Fibroblast of the aortic adventitia (primary cell): ENCODE measurements at regions not wholly inside any gene's neighbourhood (a gene's known extent, or its start where the extent isn't known, plus 50 kb on each side); places are given as distances from the start of the nearest gene placed in this dataset.

Source experiments
- DNase-seq: peaks from one replicate; pipeline ENCODE4 v3.0.0-alpha.2; 2010; ENCODE audit warnings: low read depth
- H3K4me3 ChIP-seq: 2 replicates; pipeline ENCODE4 v1.5.1; 2011; ENCODE audit warnings: low read depth, mild to moderate bottlenecking, control low read depth, low read length, moderate library complexity
- TF ChIP-seq, protein P1 (sequence below): IDR thresholded peaks from 2 replicates; pipeline ENCODE4 v1.5.1; 2011; ENCODE audit warnings: mild to moderate bottlenecking, low read length, control low read depth, inconsistent platforms; ENCODE audit not compliant: insufficient read depth

DNA sequence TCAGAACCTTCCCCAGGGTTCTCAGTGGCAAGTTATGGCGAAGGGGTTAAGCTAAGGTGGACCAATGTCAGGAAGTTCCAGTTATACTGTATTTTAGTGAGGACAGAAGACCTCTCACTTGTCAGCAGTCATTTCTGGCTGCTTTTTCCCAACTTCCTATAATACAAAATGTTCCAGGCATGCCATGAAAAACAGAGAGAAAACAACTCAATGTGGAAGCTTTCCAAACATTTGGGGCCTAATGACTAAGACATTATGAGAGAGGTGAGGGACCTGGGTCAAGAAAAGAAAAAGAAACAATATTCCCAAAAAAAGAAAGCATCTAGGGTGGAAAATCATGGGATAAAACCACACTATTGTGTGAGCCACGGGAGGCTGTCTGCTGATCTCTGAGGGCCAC is 99.9 kb upstream of the MAP3K4 start:
- TF ChIP-seq, protein P1, sequence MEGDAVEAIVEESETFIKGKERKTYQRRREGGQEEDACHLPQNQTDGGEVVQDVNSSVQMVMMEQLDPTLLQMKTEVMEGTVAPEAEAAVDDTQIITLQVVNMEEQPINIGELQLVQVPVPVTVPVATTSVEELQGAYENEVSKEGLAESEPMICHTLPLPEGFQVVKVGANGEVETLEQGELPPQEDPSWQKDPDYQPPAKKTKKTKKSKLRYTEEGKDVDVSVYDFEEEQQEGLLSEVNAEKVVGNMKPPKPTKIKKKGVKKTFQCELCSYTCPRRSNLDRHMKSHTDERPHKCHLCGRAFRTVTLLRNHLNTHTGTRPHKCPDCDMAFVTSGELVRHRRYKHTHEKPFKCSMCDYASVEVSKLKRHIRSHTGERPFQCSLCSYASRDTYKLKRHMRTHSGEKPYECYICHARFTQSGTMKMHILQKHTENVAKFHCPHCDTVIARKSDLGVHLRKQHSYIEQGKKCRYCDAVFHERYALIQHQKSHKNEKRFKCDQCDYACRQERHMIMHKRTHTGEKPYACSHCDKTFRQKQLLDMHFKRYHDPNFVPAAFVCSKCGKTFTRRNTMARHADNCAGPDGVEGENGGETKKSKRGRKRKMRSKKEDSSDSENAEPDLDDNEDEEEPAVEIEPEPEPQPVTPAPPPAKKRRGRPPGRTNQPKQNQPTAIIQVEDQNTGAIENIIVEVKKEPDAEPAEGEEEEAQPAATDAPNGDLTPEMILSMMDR = no peak
- no peak overlapping the region for H3K4me3 ChIP-seq
- DNase-seq = no peak

GRCh38 chr6:160895562-160895961 is 96.0 kb upstream of the MAP3K4 start:
- H3K4me3 ChIP-seq = no peak overlapping the region
- TF ChIP-seq, protein P1 = no peak
- no peak for DNase-seq

DNA sequence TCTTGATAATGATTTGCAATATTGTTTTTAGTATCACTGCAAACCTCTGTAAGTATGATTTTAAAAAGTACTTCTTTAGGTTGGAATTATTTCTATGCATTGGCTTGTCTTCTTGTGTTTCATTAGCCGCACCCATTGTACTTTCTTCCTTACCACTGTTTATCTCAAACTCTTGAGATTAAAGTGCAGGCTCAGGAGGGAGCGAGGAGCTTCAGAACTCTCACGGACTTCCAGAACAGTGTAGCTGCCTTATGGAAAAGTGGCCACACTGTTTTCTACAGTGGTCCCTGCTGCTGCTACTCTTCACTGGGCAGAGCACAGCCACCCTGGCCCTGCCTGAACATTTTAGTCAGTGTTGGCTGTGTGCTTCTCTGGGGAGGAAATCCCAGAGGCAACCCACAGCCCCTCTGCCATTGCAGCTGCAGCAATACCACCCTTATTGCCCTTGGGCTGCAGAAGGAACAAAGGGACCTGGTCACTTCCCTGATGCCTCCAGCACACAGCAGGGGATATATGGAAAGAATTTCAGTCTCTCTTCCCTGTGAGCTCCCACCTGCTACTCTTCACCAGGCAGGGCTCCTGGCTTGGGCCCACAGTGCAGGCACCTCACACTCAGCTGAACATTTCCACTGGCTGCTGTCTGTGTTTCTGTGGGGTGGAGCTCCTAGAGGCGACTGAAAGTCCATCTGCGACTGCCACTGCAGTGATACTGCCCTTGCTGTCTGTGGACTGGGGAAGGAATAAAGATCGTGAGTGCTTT is 91.7 kb upstream of the MAP3K4 start:
- TF ChIP-seq, protein P1 = no peak
- DNase-seq = no peak
- H3K4me3 ChIP-seq = no peak overlapping the region

- H3K4me3 ChIP-seq = no peak overlapping the region
- DNase-seq = no peak
- TF ChIP-seq, protein P1 = no peak
Measured at GRCh38 chr6:160911949-160912348, 79.6 kb upstream of the MAP3K4 start.

GRCh38 chr6:160912411-160912810 is 79.2 kb upstream of the MAP3K4 start:
- H3K4me3 ChIP-seq = no peak overlapping the region
- no peak for DNase-seq
- TF ChIP-seq, protein P1 = no peak

DNA sequence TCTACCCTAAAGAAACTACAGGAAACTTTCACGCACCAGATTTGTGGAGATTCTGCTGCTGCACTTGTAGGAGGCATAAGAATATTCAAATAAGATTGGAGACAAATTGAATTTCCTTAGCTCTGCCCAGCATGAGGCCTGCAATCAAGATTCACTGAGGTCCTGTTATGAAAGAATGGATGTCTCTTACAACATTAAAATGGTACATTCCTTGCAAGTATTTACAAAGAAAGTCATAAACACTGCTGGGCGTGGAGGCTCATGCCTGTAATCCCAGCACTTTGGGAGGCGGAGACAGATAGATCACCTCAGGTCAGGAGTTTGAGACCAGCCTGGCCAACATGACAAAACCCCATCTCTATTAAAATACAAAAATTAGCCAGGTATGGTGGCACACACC is 74.0 kb upstream of the MAP3K4 start:
- H3K4me3 ChIP-seq = no peak overlapping the region
- no peak for DNase-seq
- TF ChIP-seq, protein P1 = no peak
